Neuronal stem cell (in vitro differentiated cells): ENCODE measurements at regions not wholly inside any gene's neighbourhood (a gene's known extent, or its start where the extent isn't known, plus 50 kb on each side); places are given as distances from the start of the nearest gene placed in this dataset.

Source experiments
- DNase-seq: peaks from one replicate; pipeline ENCODE4 v3.0.0-alpha.2; 2013; ENCODE audit warnings: low spot score
- H2AFZ ChIP-seq: one replicate; pipeline ENCODE4 v1.6.1; 2013; ENCODE audit warnings: mild to moderate bottlenecking, low read length, inconsistent platforms
- H2AK5ac ChIP-seq: 2 replicates; pipeline ENCODE4 v1.6.1; 2013; ENCODE audit warnings: low read depth, mild to moderate bottlenecking, inconsistent platforms, low read length, moderate library complexity, mixed read lengths
- H2BK120ac ChIP-seq: 2 replicates; pipeline ENCODE4 v1.6.1; 2013; ENCODE audit warnings: low read depth, mild to moderate bottlenecking, inconsistent platforms, low read length, moderate library complexity, mixed read lengths
- H2BK12ac ChIP-seq: one replicate; pipeline ENCODE4 v1.6.1; 2013; ENCODE audit warnings: low read length, inconsistent platforms
- H2BK15ac ChIP-seq: 2 replicates; pipeline ENCODE4 v1.6.1; 2013; ENCODE audit warnings: mild to moderate bottlenecking, low read length, inconsistent platforms, mixed read lengths
- H2BK5ac ChIP-seq: one replicate; pipeline ENCODE4 v1.6.1; 2013; ENCODE audit warnings: inconsistent platforms, mild to moderate bottlenecking, low read length, moderate library complexity
- H3K14ac ChIP-seq: one replicate; pipeline ENCODE4 v1.6.1; 2013; ENCODE audit warnings: low read length, inconsistent platforms
- H3K18ac ChIP-seq: 2 replicates; pipeline ENCODE4 v1.6.1; 2013; ENCODE audit warnings: low read length, inconsistent platforms
- H3K23ac ChIP-seq: 2 replicates; pipeline ENCODE4 v1.6.1; 2013; ENCODE audit warnings: low read depth, mild to moderate bottlenecking, mixed read lengths, low read length, inconsistent platforms; ENCODE audit not compliant: poor library complexity
- H3K27ac ChIP-seq: replicated peaks from 3 replicates; pipeline ENCODE4 v1.5.1; 2013; ENCODE audit warnings: low read length, inconsistent platforms
- H3K27me3 ChIP-seq, 3 experiments: 2 replicates each; pipeline ENCODE4 v1.6.1; 2013; ENCODE audit warnings: low read length in 3 of 3, mild to moderate bottlenecking in 2 of 3, inconsistent platforms in 1 of 3, low read depth in 1 of 3, mixed read lengths in 1 of 3, moderate library complexity in 1 of 3; ENCODE audit not compliant: control insufficient read depth in 3 of 3, insufficient read depth in 3 of 3
- H3K36me3 ChIP-seq, 2 donors: replicated peaks in 1 of 2; 2 replicates each; pipeline ENCODE4 v1.6.1; 2013; ENCODE audit warnings: low read length in 2 of 2; ENCODE audit not compliant: control insufficient read depth in 2 of 2, insufficient read depth in 2 of 2
- H3K4ac ChIP-seq: 2 replicates; pipeline ENCODE4 v1.6.1; 2013; ENCODE audit warnings: inconsistent platforms, mild to moderate bottlenecking, low read length, moderate library complexity
- H3K4me1 ChIP-seq, 2 donors: 1 replicate in 1 of 2; 2 replicates in 1 of 2; pipeline ENCODE4 v1.6.1; 2013; ENCODE audit warnings: low read length in 2 of 2, low read depth in 1 of 2; ENCODE audit not compliant: control insufficient read depth in 2 of 2, insufficient read depth in 1 of 2
- H3K4me2 ChIP-seq: one replicate; pipeline ENCODE4 v1.6.1; 2013; ENCODE audit warnings: mild to moderate bottlenecking, low read length, inconsistent platforms; ENCODE audit not compliant: insufficient read depth, poor library complexity, severe bottlenecking
- H3K4me3 ChIP-seq, 2 donors: 2 replicates each; pipeline ENCODE4 v1.5.1; 2013; ENCODE audit warnings: low read length in 2 of 2, mild to moderate bottlenecking in 2 of 2, inconsistent platforms in 1 of 2, moderate library complexity in 1 of 2
- H3K79me1 ChIP-seq: one replicate; pipeline ENCODE4 v1.6.1; 2013; ENCODE audit warnings: low read depth, mild to moderate bottlenecking, inconsistent platforms, low read length, moderate library complexity
- H3K9ac ChIP-seq: one replicate; pipeline ENCODE4 v1.6.1; 2013; ENCODE audit warnings: mild to moderate bottlenecking, low read depth, low read length, inconsistent platforms; ENCODE audit not compliant: poor library complexity
- H3K9me3 ChIP-seq, 2 donors: replicated peaks in 1 of 2; 2 replicates each; pipeline versions ENCODE3 to v1.6.1; 2013; ENCODE audit warnings: low read length in 2 of 2, mild to moderate bottlenecking in 2 of 2, inconsistent platforms in 1 of 2, low read depth in 1 of 2, mixed read lengths in 1 of 2, moderate library complexity in 1 of 2; ENCODE audit not compliant: control insufficient read depth in 2 of 2, insufficient read depth in 1 of 2
- H4K8ac ChIP-seq: one replicate; pipeline ENCODE4 v1.6.1; 2013; ENCODE audit warnings: low read depth, mild to moderate bottlenecking, inconsistent platforms, low read length, moderate library complexity
- H4K91ac ChIP-seq: one replicate; pipeline ENCODE4 v1.6.1; 2013; ENCODE audit warnings: low read length, low read depth, mild to moderate bottlenecking, inconsistent platforms; ENCODE audit not compliant: poor library complexity
- WGBS, 2 donors: extraction: QIAGEN DNeasy Blood & Tissue Kit; methylation state at CpG; one replicate each; pipeline ENCODE4 v1.1.7; 2013; ENCODE audit warnings: missing lambda C conversion rate in 2 of 2, mixed read lengths in 1 of 2; ENCODE audit not compliant: insufficient read length in 2 of 2, insufficient replicate concordance in 1 of 2; ENCODE audit errors: extremely low coverage in 2 of 2; 5-methylcytosine and 5-hydroxymethylcytosine counted together

GRCh38 chr6:10307028-10307427, 107.8 kb downstream of the TFAP2A start:
- no peak overlapping the region for H3K4me3 ChIP-seq
- H2AK5ac ChIP-seq: no peak overlapping the region
- H3K9ac ChIP-seq: no peak overlapping the region
- no peaks in the 10 kb centered on the region for H3K27me3 ChIP-seq
- H2AFZ ChIP-seq: no peak overlapping the region
- no peak overlapping the region for H3K14ac ChIP-seq
- DNase-seq: no peak
- no peak overlapping the region for H3K23ac ChIP-seq
- H2BK15ac ChIP-seq: peak overlapping the region; percentile 88
- peaks cover 0 to 13% of the 10 kb centered on the region in 2 donors for H3K4me1 ChIP-seq
- H4K8ac ChIP-seq: no peak overlapping the region
- H3K79me1 ChIP-seq: no peaks in the 10 kb centered on the region
- no peak overlapping the region for H2BK12ac ChIP-seq
- H3K9me3 ChIP-seq: no peaks in the 10 kb centered on the region
- no peak overlapping the region for H3K27ac ChIP-seq
- no CpG with 5 or more reads among the region's 7 CpGs for WGBS, 2 donors
- no peak overlapping the region for H3K4me2 ChIP-seq
- peak overlapping the region; percentile 44 for H3K18ac ChIP-seq
- H3K4ac ChIP-seq: no peak overlapping the region
- H3K36me3 ChIP-seq: no peaks in the 10 kb centered on the region
- no peak overlapping the region for H2BK5ac ChIP-seq
- H2BK120ac ChIP-seq: no peak overlapping the region
- H4K91ac ChIP-seq: no peak overlapping the region

- WGBS, 2 donors: no CpG with 5 or more reads among the region's 7 CpGs
- no peak overlapping the region for H2AK5ac ChIP-seq
Measured at GRCh38 chr6:10305790-10306415, 109.0 kb downstream of the TFAP2A start.

DNA sequence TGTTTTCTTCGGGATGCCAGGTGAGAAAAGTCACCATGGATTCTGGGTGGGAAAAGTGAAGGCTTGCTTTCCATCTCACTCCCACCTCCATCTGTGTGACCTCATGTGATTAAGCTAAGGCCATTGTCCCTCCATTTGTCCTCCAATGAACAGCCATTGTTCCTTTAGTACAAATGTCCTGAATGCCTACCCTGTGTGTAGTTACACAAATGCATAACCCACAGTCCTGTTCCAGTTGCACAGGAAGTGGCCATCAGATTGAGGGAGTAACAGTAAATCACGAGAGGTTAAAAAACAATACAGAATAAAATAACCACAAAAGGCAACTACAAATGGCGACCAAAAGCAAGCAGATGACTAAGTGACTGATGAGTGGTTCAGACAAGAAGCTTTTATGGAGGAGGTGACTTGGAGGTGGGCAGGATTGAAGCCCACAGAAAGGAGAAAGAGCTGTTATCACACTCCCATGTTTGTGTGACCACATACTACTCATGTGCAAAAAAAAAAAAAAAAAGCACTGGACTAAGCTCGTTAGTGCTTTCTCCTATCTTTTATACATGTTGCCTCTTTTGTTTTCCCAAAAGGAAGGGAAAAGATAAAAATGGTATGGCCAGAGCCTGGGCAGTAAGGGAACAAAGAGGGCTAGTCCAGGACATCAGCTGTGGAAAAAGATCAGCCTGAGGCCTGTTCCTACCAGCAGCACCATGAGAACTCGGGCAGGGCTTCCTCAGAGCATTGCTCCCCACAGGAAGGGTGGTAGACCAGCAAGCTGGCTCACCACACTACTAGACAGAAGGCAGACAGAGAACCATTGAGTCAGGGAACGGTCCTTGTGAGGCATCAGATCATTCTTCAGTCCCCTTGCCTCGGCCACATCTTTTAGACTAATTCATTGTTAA, 111.0 kb downstream of the TFAP2A start:
- no peak overlapping the region for H2BK15ac ChIP-seq
- no peak overlapping the region for H3K4me3 ChIP-seq
- no peak overlapping the region for H3K23ac ChIP-seq
- peak overlapping the region; percentile 30 for H2AK5ac ChIP-seq
- DNase-seq: no peak
- no peak overlapping the region for H3K9ac ChIP-seq
- WGBS, 2 donors: no CpG with 5 or more reads among the region's 7 CpGs
- H3K18ac ChIP-seq: peak overlapping the region; percentile 72
- H3K4me2 ChIP-seq: no peak overlapping the region
- H2BK120ac ChIP-seq: no peak overlapping the region
- no peaks in the 10 kb centered on the region for H3K27me3 ChIP-seq
- H3K4ac ChIP-seq: no peak overlapping the region
- no peak overlapping the region for H2BK12ac ChIP-seq
- no peaks in the 10 kb centered on the region for H3K9me3 ChIP-seq
- no peaks in the 10 kb centered on the region for H3K36me3 ChIP-seq
- no peak overlapping the region for H4K91ac ChIP-seq
- H2BK5ac ChIP-seq: no peak overlapping the region
- H3K27ac ChIP-seq: no peak overlapping the region
- no peak overlapping the region for H3K14ac ChIP-seq
- H4K8ac ChIP-seq: no peak overlapping the region
- H3K4me1 ChIP-seq: peaks cover 0 to 10% of the 10 kb centered on the region in 2 donors
- no peaks in the 10 kb centered on the region for H3K79me1 ChIP-seq
- H2AFZ ChIP-seq: no peak overlapping the region

More at GRCh38 chr6:10305790-10306415, 109.0 kb downstream of the TFAP2A start:
- Histone ChIP-seq H2BK120ac (no peak overlapping the region), H3K27ac (no peak overlapping the region), H3K4me2 (no peak overlapping the region), H2AFZ (no peak overlapping the region), H3K9me3 (no peaks in the 10 kb centered on the region), H3K14ac (no peak overlapping the region), H4K8ac (no peak overlapping the region), H4K91ac (no peak overlapping the region), H2BK15ac (no peak overlapping the region), H3K4ac (no peak overlapping the region), H3K9ac (no peak overlapping the region), H3K18ac (no peak overlapping the region), H3K23ac (no peak overlapping the region), H3K27me3 (no peaks in the 10 kb centered on the region), H2BK12ac (no peak overlapping the region), H3K79me1 (no peaks in the 10 kb centered on the region), H3K36me3 (no peaks in the 10 kb centered on the region), H3K4me3 (no peak overlapping the region), H2BK5ac (no peak overlapping the region), H3K4me1 (peaks cover 0 to 12% of the 10 kb centered on the region in 2 donors)
- DNase-seq: no peak

GRCh38 chr6:10302566-10303235, 112.2 kb downstream of the TFAP2A start:
- H2BK120ac ChIP-seq: no peak overlapping the region
- H3K9ac ChIP-seq: no peak overlapping the region
- H2AFZ ChIP-seq: no peak overlapping the region
- H3K27ac ChIP-seq: no peak overlapping the region
- no peak overlapping the region for H3K4me3 ChIP-seq
- H3K36me3 ChIP-seq: no peaks in the 10 kb centered on the region
- H3K4me1 ChIP-seq: peaks cover 0 to 10% of the 10 kb centered on the region in 2 donors
- no peak overlapping the region for H3K23ac ChIP-seq
- no peak overlapping the region for H4K91ac ChIP-seq
- H2BK15ac ChIP-seq: no peak overlapping the region
- no peak overlapping the region for H2AK5ac ChIP-seq
- WGBS, 2 donors: no CpG with 5 or more reads among the region's 6 CpGs
- no peak overlapping the region for H3K4ac ChIP-seq
- no peaks in the 10 kb centered on the region for H3K9me3 ChIP-seq
- H3K27me3 ChIP-seq: no peaks in the 10 kb centered on the region
- no peak overlapping the region for H4K8ac ChIP-seq
- no peak for DNase-seq
- H3K79me1 ChIP-seq: no peaks in the 10 kb centered on the region
- H2BK5ac ChIP-seq: no peak overlapping the region
- no peak overlapping the region for H3K14ac ChIP-seq
- H3K18ac ChIP-seq: no peak overlapping the region
- no peak overlapping the region for H2BK12ac ChIP-seq
- no peak overlapping the region for H3K4me2 ChIP-seq
